OCI-LY1 (cell line): ENCODE measurements at regions not wholly inside any gene's neighbourhood (a gene's known extent, or its start where the extent isn't known, plus 50 kb on each side); places are given as distances from the start of the nearest gene placed in this dataset.

Experiments used
- CTCF ChIP-seq: fragments of 200-600 bp; sonication (generic), shearing (Covaris generic); IDR thresholded peaks from 2 replicates; pipeline ENCODE4 v1.5.1; 2017; ENCODE audit warnings: mild to moderate bottlenecking, antibody characterized with exemption, low read length, moderate library complexity, mixed read lengths
- EZH2 ChIP-seq: fragments of 200-600 bp; sonication (generic), shearing (Covaris generic); IDR thresholded peaks from 2 replicates; pipeline ENCODE4 v1.8.0; 2017; ENCODE audit warnings: borderline replicate concordance, mixed run types, mild to moderate bottlenecking, antibody characterized with exemption, low read length, moderate library complexity, mixed read lengths

DNA sequence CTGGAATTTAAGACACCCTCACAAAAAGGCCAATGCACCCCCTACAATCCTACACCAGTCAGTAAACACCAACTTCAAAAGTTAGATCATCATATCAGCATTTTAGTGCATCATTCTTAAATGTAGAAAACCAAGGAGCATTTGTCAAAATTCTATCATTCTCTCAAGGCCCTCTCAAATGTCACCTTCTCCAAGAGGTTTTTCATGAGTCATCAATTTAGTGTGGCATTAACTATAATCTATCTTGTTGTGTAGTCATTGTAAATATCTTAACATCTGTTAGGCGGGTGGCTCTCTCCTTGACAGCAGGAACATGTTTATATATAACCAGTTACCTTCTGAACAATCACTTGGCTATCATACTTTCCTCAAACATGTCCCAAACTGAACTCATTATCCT is 62.1 kb upstream of the G2E3 start:
- TF ChIP-seq CTCF, result no peak
- TF ChIP-seq EZH2, result no peak
